ENCODE measurements at regions not wholly inside any gene's neighbourhood (a gene's known extent, or its start where the extent isn't known, plus 50 kb on each side); places are given as distances from the start of the nearest gene placed in this dataset.

GRCh38 chr20:62552613-62553012, 76.8 kb upstream of the GATA5 start:
- Mint-ChIP-seq H3K9me3 (no peaks in the 10 kb centered on the region), H3K27me3 (peaks cover 93% of the 10 kb centered on the region), H3K27ac (no peak overlapping the region), H3K4me3 (no peak overlapping the region), H3K4me1 (peaks cover 19% of the 10 kb centered on the region), H3K36me3 (no peaks in the 10 kb centered on the region)
- ATAC-seq: no peak

- no peak for ATAC-seq
- H3K4me3 Mint-ChIP-seq: no peak overlapping the region
- H3K27ac Mint-ChIP-seq: no peak overlapping the region
- H3K9me3 Mint-ChIP-seq: no peaks in the 10 kb centered on the region
- H3K27me3 Mint-ChIP-seq: peaks cover 93% of the 10 kb centered on the region
- peaks cover 19% of the 10 kb centered on the region for H3K4me1 Mint-ChIP-seq
- H3K36me3 Mint-ChIP-seq: no peaks in the 10 kb centered on the region
Observed at GRCh38 chr20:62553136-62553837, 77.5 kb upstream of the GATA5 start.

DNA sequence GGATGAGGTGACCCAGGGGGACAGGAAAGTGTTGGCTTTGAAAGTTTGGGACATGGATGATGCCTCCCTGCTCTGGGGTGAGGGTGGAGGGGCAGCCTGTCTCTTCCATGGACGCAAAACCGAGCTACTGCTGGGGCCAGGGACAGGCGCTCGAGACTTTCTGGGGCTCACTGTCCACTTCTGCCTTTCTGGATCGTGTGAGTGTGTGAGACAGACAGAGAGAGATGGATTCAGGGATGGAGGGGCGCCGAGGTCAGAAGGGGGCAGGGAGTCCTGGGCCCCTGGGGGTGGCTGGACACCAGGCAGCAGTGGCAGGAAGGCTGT, 78.0 kb upstream of the GATA5 start:
- Mint-ChIP-seq H3K36me3 (no peaks in the 10 kb centered on the region), H3K27ac (no peak overlapping the region), H3K4me1 (peaks cover 19% of the 10 kb centered on the region), H3K27me3 (peaks cover 93% of the 10 kb centered on the region), H3K9me3 (no peaks in the 10 kb centered on the region), H3K4me3 (no peak overlapping the region)
- ATAC-seq: no peak

DNA sequence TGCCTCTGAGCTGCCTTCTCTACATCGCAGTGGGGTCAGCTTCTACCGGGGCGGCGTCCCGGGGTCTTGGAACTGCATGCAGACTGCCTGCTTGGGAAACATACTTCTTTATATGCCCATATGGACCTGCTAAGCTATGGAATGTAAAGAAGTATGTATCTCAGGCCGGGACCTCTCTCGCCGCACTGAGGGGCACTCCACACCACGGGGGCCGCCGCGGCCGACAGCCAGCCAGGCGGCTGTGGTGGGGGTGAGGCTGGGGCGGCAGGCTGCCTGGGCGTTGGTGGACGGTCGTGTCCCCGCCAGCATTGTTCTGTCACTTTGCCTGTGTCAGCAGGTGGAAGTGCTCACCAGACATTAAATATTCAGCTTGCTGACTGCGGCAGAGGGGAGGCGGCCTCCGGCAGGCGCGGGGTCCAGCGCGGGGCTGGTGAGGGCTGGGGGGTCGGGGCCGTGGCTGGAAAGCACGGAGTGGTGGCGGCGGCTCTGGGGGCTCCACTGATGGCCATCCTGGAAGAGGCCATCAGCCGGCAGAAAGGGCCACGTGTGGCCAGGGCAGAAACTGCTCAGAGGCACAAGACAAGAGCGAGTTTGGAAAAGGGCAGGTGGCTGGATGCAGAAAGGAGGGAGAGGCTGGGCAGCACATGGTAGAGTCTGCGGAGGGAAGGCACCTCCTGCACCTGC, 78.6 kb upstream of the GATA5 start:
- no peak for ATAC-seq
- H3K27me3 Mint-ChIP-seq: peaks cover 93% of the 10 kb centered on the region
- H3K27ac Mint-ChIP-seq: no peak overlapping the region
- H3K36me3 Mint-ChIP-seq: no peaks in the 10 kb centered on the region
- peaks cover 19% of the 10 kb centered on the region for H3K4me1 Mint-ChIP-seq
- H3K9me3 Mint-ChIP-seq: no peaks in the 10 kb centered on the region
- no peak overlapping the region for H3K4me3 Mint-ChIP-seq

- no peaks in the 10 kb centered on the region for H3K36me3 Mint-ChIP-seq
- no peak overlapping the region for H3K27ac Mint-ChIP-seq
- no peak overlapping the region for H3K4me3 Mint-ChIP-seq
- no peak for ATAC-seq
- no peaks in the 10 kb centered on the region for H3K9me3 Mint-ChIP-seq
- H3K27me3 Mint-ChIP-seq: peaks cover 91% of the 10 kb centered on the region
- H3K4me1 Mint-ChIP-seq: peaks cover 19% of the 10 kb centered on the region
Observed at GRCh38 chr20:62554898-62555641, 79.3 kb upstream of the GATA5 start.

- peaks cover 89% of the 10 kb centered on the region for H3K27me3 Mint-ChIP-seq
- H3K4me3 Mint-ChIP-seq: no peak overlapping the region
- no peak overlapping the region for H3K27ac Mint-ChIP-seq
- peaks cover 12% of the 10 kb centered on the region for H3K4me1 Mint-ChIP-seq
- no peaks in the 10 kb centered on the region for H3K36me3 Mint-ChIP-seq
- no peaks in the 10 kb centered on the region for H3K9me3 Mint-ChIP-seq
- ATAC-seq: no peak
Observed at GRCh38 chr20:62555642-62556420, 80.0 kb upstream of the GATA5 start.

- H3K4me1 Mint-ChIP-seq: peaks cover 7% of the 10 kb centered on the region
- H3K27me3 Mint-ChIP-seq: peaks cover 89% of the 10 kb centered on the region
- no peaks in the 10 kb centered on the region for H3K36me3 Mint-ChIP-seq
- H3K4me3 Mint-ChIP-seq: no peak overlapping the region
- ATAC-seq: no peak
- H3K9me3 Mint-ChIP-seq: no peaks in the 10 kb centered on the region
- H3K27ac Mint-ChIP-seq: no peak overlapping the region
Observed at GRCh38 chr20:62557462-62557861, 81.7 kb upstream of the GATA5 start.

GRCh38 chr20:62557999-62558408, 82.2 kb upstream of the GATA5 start:
- H3K36me3 Mint-ChIP-seq: no peaks in the 10 kb centered on the region
- H3K27me3 Mint-ChIP-seq: peaks cover 89% of the 10 kb centered on the region
- H3K4me1 Mint-ChIP-seq: peaks cover 7% of the 10 kb centered on the region
- H3K9me3 Mint-ChIP-seq: no peaks in the 10 kb centered on the region
- no peak overlapping the region for H3K4me3 Mint-ChIP-seq
- no peak overlapping the region for H3K27ac Mint-ChIP-seq
- ATAC-seq: no peak

GRCh38 chr20:62558779-62559178, 83.0 kb upstream of the GATA5 start:
- Mint-ChIP-seq H3K36me3 (no peaks in the 10 kb centered on the region), H3K27me3 (peaks cover 89% of the 10 kb centered on the region), H3K27ac (no peak overlapping the region), H3K4me1 (peaks cover 7% of the 10 kb centered on the region), H3K4me3 (no peak overlapping the region), H3K9me3 (no peaks in the 10 kb centered on the region)
- ATAC-seq: no peak

DNA sequence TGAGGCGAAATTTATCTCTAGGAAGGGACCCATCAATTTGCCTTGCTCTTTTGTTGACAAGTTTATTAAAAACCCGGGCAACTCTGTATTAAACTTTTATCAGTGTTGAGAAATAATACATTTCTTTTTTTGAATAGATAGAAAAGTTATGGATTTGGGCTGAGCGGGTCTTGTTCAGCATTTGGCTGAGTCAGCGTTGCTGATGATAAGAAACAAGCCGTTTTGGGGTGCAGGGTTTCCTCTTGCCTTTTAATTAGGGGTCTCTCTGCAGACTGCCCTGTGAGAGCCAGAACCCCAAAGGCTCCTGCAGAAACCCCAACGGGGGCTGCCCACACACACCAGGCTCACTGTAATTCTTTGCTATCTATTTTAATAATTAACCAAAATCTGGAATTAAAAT, 82.1 kb upstream of the SLCO4A1 start:
- no peak overlapping the region for H3K27ac Mint-ChIP-seq
- no peak for ATAC-seq

DNA sequence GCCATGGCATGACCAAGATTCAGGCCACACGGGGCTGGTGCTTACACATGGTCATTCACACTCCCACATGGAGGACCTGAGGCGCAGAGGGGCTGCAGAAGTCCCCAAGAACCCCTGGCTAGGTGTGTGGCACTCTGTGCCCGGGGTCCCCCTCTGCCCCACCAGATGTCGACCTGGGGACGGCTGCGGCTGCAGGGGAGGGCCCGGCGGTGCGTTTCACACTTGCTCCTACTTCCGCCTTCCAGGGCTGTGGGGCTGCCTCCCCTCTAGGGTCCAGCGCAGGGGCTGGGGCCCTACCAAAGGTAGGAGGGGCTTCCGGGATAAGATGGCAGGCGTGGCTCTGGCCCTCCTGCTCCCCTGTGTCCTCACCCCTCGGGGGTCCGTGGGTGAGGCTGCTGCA, 81.1 kb upstream of the SLCO4A1 start:
- ATAC-seq: peak; percentile 32
- H3K4me1 Mint-ChIP-seq: peaks cover 7% of the 10 kb centered on the region
- peaks cover 79% of the 10 kb centered on the region for H3K27me3 Mint-ChIP-seq

More for the DNA sequence above, 82.1 kb upstream of the SLCO4A1 start:
- Mint-ChIP-seq H3K4me3 (no peak overlapping the region), H3K36me3 (no peaks in the 10 kb centered on the region), H3K4me1 (peaks cover 7% of the 10 kb centered on the region), H3K27me3 (peaks cover 84% of the 10 kb centered on the region), H3K9me3 (no peaks in the 10 kb centered on the region)

GRCh38 chr20:62561948-62562347, 80.4 kb upstream of the SLCO4A1 start:
- peak overlapping the region; percentile 42 for H3K27ac Mint-ChIP-seq
- no peak overlapping the region for H3K4me3 Mint-ChIP-seq
- H3K4me1 Mint-ChIP-seq: peaks cover 7% of the 10 kb centered on the region
- H3K27me3 Mint-ChIP-seq: peaks cover 71% of the 10 kb centered on the region
- no peaks in the 10 kb centered on the region for H3K36me3 Mint-ChIP-seq
- ATAC-seq: no peak
- H3K9me3 Mint-ChIP-seq: no peaks in the 10 kb centered on the region

More for the DNA sequence above, 81.1 kb upstream of the SLCO4A1 start:
- Mint-ChIP-seq H3K27ac (peak overlapping the region; percentile 42), H3K4me3 (peak overlapping the region; percentile 52), H3K36me3 (no peaks in the 10 kb centered on the region), H3K9me3 (no peaks in the 10 kb centered on the region)

GRCh38 chr20:62562831-62563230, 79.5 kb upstream of the SLCO4A1 start:
- Mint-ChIP-seq H3K9me3 (no peaks in the 10 kb centered on the region), H3K27me3 (peaks cover 70% of the 10 kb centered on the region), H3K4me1 (peaks cover 7% of the 10 kb centered on the region), H3K36me3 (no peaks in the 10 kb centered on the region), H3K27ac (no peak overlapping the region), H3K4me3 (no peak overlapping the region)
- no peak for ATAC-seq

DNA sequence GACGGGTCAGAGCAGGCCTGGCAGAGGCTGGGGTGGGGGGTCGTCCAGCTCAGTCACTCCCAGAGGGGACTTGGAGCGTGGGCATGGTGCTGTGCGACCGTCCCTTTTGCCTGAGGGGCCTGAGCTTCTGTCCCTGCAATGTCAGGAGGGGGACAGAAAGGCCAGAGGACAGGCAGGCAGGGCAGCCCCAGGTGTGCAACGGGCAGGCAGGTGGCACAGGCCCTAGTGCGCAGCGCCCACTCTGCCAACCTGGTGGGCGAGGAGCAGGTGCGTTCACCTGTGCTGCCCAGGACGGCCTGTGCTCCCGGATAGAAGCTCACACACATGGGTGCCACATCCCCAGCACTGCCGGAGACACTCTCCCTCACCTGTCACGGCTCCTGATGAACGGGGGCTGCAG, 78.7 kb upstream of the SLCO4A1 start:
- H3K27me3 Mint-ChIP-seq: peaks cover 70% of the 10 kb centered on the region
- H3K36me3 Mint-ChIP-seq: no peaks in the 10 kb centered on the region
- no peaks in the 10 kb centered on the region for H3K9me3 Mint-ChIP-seq
- H3K4me1 Mint-ChIP-seq: peaks cover 7% of the 10 kb centered on the region
- H3K4me3 Mint-ChIP-seq: no peak overlapping the region
- H3K27ac Mint-ChIP-seq: no peak overlapping the region
- no peak for ATAC-seq

All from stimulated activated memory B cell treated with anti-CD40 and anti-IgM and Interleukin-4, amounts not matched to agents 10 μg/mL and 1 μg/mL and 100 μg/mL, for 72 hours (primary cell).